Colonic mucosa (tissue), 4 donors: ENCODE measurements at regions not wholly inside any gene's neighbourhood (a gene's known extent, or its start where the extent isn't known, plus 50 kb on each side); places are given as distances from the start of the nearest gene placed in this dataset.

Source experiments
- DNase-seq: peaks from one replicate; pipeline ENCODE4 v3.0.0-alpha.2; 2020
- H3K27ac ChIP-seq: fragments of 200-600 bp; one replicate; pipeline ENCODE4 v1.8.0; 2021
- H3K27me3 ChIP-seq: fragments of 200-600 bp; one replicate; pipeline ENCODE4 v1.8.0; 2021
- H3K36me3 ChIP-seq: fragments of 200-600 bp; one replicate; pipeline ENCODE4 v1.8.0; 2021
- H3K4me1 ChIP-seq: fragments of 200-600 bp; one replicate; pipeline ENCODE4 v1.8.0; 2021; ENCODE audit warnings: mild to moderate bottlenecking
- H3K4me3 ChIP-seq: fragments of 200-600 bp; one replicate; pipeline ENCODE4 v1.8.0; 2021
- H3K9ac ChIP-seq, 2 donors: one replicate each; pipeline ENCODE4 v1.7.0; 2013; ENCODE audit warnings: control low read depth in 2 of 2, low read depth in 2 of 2, low read length in 2 of 2
- H3K9me3 ChIP-seq: fragments of 200-600 bp; one replicate; pipeline ENCODE4 v1.8.0; 2021
- intact Hi-C: fragments of 100-400 bp; cut with DNase I; formaldehyde crosslinking; loops from one replicate; pipeline ENCODE4 v1.14.1; 2022
- TF ChIP-seq, protein P1 (sequence below): fragments of 200-600 bp; IDR thresholded peaks from one replicate; pipeline ENCODE4 v1.8.0; 2022; ENCODE audit warnings: antibody characterized with exemption, mild to moderate bottlenecking
- donor health status: healthy.
- donor health status: DM: no; HTN: no; CAD: no.
- donor health status: DM: no; HTN: no; CAD: no.

DNA sequence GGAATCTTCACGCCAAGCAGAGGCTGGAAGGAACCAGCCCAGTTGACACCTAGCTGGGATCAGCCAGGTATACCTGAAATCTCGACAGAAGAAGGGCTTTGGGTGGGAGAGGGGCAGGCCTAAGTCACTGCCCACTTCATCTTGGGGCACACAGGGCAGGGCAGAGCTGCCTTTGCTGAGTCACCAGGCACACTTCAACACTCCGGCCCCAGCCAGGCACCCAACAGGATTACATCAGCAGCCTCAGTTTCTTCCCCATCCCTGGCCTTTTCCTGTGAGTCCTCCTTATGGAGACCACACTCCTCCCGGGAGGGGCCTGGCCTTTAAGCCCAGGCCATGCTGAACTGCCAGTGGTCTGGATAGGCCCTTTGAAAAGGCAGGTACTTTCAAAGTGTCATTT lies 201.7 kb upstream of the HS6ST1 start:
- Histone ChIP-seq H3K27ac (no peak overlapping the region), H3K4me1 (no peaks in the 10 kb centered on the region), H3K9me3 (no peaks in the 10 kb centered on the region), H3K4me3 (no peak overlapping the region), H3K36me3 (no peaks in the 10 kb centered on the region), H3K27me3 (no peaks in the 10 kb centered on the region), H3K9ac (no peak overlapping the region)
- TF ChIP-seq, protein P1, sequence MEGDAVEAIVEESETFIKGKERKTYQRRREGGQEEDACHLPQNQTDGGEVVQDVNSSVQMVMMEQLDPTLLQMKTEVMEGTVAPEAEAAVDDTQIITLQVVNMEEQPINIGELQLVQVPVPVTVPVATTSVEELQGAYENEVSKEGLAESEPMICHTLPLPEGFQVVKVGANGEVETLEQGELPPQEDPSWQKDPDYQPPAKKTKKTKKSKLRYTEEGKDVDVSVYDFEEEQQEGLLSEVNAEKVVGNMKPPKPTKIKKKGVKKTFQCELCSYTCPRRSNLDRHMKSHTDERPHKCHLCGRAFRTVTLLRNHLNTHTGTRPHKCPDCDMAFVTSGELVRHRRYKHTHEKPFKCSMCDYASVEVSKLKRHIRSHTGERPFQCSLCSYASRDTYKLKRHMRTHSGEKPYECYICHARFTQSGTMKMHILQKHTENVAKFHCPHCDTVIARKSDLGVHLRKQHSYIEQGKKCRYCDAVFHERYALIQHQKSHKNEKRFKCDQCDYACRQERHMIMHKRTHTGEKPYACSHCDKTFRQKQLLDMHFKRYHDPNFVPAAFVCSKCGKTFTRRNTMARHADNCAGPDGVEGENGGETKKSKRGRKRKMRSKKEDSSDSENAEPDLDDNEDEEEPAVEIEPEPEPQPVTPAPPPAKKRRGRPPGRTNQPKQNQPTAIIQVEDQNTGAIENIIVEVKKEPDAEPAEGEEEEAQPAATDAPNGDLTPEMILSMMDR = no peak
- DNase-seq = no peak
- intact Hi-C loops = no loop called here

DNA sequence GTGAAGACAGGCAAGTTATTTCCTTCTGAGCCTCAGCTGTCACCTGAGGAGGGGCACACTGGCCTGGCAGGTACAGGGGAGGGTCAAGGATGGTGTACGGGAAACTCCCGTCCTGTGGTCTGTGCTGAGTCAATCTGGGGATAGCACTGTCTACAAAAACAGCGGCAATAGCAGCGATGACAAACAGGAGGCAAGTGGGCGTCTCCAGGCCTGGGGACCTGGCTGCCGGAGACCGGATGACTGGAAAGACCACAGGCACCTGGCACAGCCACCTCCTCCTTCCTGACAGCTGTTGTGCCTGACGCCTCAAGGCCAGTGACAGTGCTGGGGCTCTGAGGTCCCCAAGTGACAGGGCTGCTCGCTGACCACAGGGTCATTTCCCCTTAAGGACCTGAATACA lies 202.1 kb upstream of the HS6ST1 start:
- intact Hi-C loops = no loop called here
- TF ChIP-seq, protein P1 = no peak
- Histone ChIP-seq H3K27me3 (no peaks in the 10 kb centered on the region), H3K27ac (no peak overlapping the region), H3K4me1 (no peaks in the 10 kb centered on the region), H3K4me3 (no peak overlapping the region), H3K9me3 (no peaks in the 10 kb centered on the region), H3K36me3 (no peaks in the 10 kb centered on the region), H3K9ac (no peak overlapping the region)
- no peak for DNase-seq

DNA sequence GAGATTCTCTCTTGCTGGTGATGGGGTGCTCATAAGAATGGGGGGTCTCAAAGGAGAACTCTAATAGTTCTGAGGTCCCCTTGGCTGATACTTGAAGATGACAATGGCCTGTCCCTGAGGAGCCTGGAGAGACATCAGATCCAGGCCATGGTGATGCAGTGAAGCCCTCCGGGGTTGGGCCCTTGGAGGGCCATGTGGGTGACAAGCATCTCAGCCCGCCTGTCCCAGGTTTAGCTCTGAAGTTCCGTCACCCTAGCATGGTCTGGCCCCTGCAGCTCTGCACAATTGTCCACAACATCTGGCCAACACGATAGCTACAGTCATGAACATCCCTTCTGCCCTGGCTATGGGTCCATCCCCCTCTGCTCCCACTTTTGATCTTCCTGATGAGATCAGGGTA lies 202.8 kb upstream of the HS6ST1 start:
- Histone ChIP-seq H3K9me3 (no peaks in the 10 kb centered on the region), H3K4me1 (no peaks in the 10 kb centered on the region), H3K9ac (no peak overlapping the region), H3K27ac (no peak overlapping the region), H3K27me3 (no peaks in the 10 kb centered on the region), H3K36me3 (no peaks in the 10 kb centered on the region), H3K4me3 (no peak overlapping the region)
- TF ChIP-seq, protein P1 = no peak
- DNase-seq = no peak
- intact Hi-C loops = no loop called here

DNA sequence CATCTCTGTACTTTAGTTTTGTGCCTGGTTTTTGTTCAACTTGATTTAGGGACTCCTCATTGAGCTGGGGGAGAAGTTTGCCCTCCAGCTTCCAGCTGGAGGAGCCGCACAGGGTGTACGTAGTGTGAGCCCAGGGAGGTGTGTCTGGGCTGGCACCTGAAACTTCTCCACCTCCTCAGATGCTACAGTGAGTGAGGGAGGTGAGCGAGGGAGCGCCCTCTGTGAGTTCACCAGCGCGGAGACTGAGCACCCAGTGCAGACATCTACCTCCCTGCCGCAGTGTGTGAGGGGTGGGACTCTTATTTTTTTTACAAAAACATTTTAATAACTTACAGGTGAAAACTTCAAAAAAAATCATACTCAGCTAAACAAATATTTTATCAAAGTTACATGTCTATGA lies 204.2 kb upstream of the HS6ST1 start:
- no peaks in the 10 kb centered on the region for H3K27me3 ChIP-seq
- intact Hi-C loops = no loop called here
- H3K9ac ChIP-seq = no peak overlapping the region
- no peaks in the 10 kb centered on the region for H3K4me1 ChIP-seq
- no peak overlapping the region for H3K27ac ChIP-seq
- H3K36me3 ChIP-seq = no peaks in the 10 kb centered on the region
- DNase-seq = no peak
- H3K4me3 ChIP-seq = no peak overlapping the region
- TF ChIP-seq, protein P1 = no peak
- H3K9me3 ChIP-seq = no peaks in the 10 kb centered on the region

DNA sequence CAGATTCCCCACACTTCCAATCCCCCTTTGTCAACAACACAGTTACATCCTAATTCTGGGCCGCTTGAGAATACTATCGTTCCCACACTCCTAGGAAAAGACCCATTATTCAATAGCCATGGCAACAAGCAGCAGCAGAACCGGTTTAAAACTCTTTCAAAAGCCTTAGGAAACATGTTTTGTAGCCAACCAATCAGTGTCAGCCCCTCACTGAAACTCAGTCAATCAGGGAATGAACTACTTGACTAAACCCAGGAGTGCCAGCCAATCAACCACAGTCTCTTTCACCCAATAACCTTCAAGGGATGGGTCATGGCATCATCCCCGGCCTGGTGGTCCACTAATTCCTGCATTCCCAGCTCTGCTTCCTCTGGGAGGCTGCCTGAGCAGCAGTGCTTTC lies 204.8 kb upstream of the HS6ST1 start:
- Histone ChIP-seq H3K4me3 (no peak overlapping the region), H3K27ac (no peak overlapping the region), H3K4me1 (no peaks in the 10 kb centered on the region), H3K9me3 (no peaks in the 10 kb centered on the region), H3K27me3 (no peaks in the 10 kb centered on the region), H3K36me3 (no peaks in the 10 kb centered on the region), H3K9ac (no peak overlapping the region)
- TF ChIP-seq, protein P1 = no peak
- intact Hi-C loops = no loop called here
- no peak for DNase-seq

DNA sequence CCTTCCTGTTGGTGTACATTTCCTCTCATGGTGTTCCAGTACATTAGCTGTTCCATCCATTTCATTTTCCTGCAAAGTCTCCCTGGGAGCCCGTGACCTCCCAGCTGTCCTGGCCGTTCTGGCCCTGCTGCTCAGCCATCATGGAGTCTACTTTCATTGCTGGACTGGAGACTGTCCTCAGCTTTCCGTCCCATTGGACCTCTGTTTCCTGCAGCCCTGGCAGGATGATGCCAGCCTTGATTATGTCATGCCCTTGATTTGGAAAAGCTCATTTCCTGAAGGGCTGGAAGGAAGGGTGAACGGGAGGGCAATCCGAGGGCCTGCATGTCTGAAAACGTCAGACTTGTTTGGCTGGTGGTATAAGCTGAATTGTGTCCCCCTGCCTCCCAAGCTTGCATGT lies 205.5 kb upstream of the HS6ST1 start:
- no peaks in the 10 kb centered on the region for H3K27me3 ChIP-seq
- intact Hi-C loops = no loop called here

More for the DNA sequence above, 205.5 kb upstream of the HS6ST1 start:
- Histone ChIP-seq H3K9ac (no peak overlapping the region), H3K4me1 (no peaks in the 10 kb centered on the region), H3K4me3 (no peak overlapping the region), H3K27ac (no peak overlapping the region), H3K36me3 (no peaks in the 10 kb centered on the region), H3K9me3 (no peaks in the 10 kb centered on the region)
- TF ChIP-seq, protein P1 = no peak
- no peak for DNase-seq
